GM19351 (cell line): ENCODE measurements at regions not wholly inside any gene's neighbourhood (a gene's known extent, or its start where the extent isn't known, plus 50 kb on each side); places are given as distances from the start of the nearest gene placed in this dataset.
A peak's percentile ranks its signal among the peaks of the same experiment; 100 is the strongest.

ENCODE experiments used
- ATAC-seq: cut with Tn5 transposase; IDR thresholded peaks from one replicate; pipeline ENCODE4 v1.9.1; 2021; ENCODE audit warnings: mild to moderate bottlenecking, moderate library complexity; ENCODE audit not compliant: unreplicated experiment

GRCh38 chr10:59595593-59595992 lies 114.1 kb downstream of the SLC16A9 start:
- ATAC-seq = no peak

- no peak for ATAC-seq
Observed at GRCh38 chr10:59593768-59594167, 115.9 kb downstream of the SLC16A9 start.

GRCh38 chr10:59589796-59590195 lies 119.9 kb downstream of the SLC16A9 start:
- no peak for ATAC-seq

GRCh38 chr10:59588791-59589190 lies 120.9 kb downstream of the SLC16A9 start:
- ATAC-seq = no peak

GRCh38 chr10:59587756-59588140 lies 121.9 kb downstream of the SLC16A9 start:
- ATAC-seq = no peak

GRCh38 chr10:59587083-59587755 lies 122.4 kb downstream of the SLC16A9 start:
- no peak for ATAC-seq

- no peak for ATAC-seq
Observed at GRCh38 chr10:59586407-59586891, 123.2 kb downstream of the SLC16A9 start.

- no peak for ATAC-seq
Observed at GRCh38 chr10:59585046-59585700, 124.5 kb downstream of the SLC16A9 start.

- no peak for ATAC-seq
Observed at GRCh38 chr10:59582780-59583179, 126.9 kb downstream of the SLC16A9 start.

GRCh38 chr10:59582058-59582457 lies 127.6 kb downstream of the SLC16A9 start:
- ATAC-seq = no peak

GRCh38 chr10:59580026-59580863 lies 129.4 kb downstream of the SLC16A9 start:
- ATAC-seq = no peak

GRCh38 chr10:59578741-59579140 lies 130.9 kb downstream of the SLC16A9 start:
- no peak for ATAC-seq

GRCh38 chr10:59577984-59578383 lies 131.7 kb downstream of the SLC16A9 start:
- peak; percentile 71 for ATAC-seq

- ATAC-seq = no peak
Observed at GRCh38 chr10:59575269-59575668, 134.4 kb downstream of the SLC16A9 start.

- no peak for ATAC-seq
Observed at GRCh38 chr10:59563531-59563930, 146.1 kb downstream of the SLC16A9 start.

- no peak for ATAC-seq
Observed at GRCh38 chr10:59562126-59562525, 147.5 kb downstream of the SLC16A9 start.

- ATAC-seq = no peak
Observed at GRCh38 chr10:59561477-59562121, 148.1 kb downstream of the SLC16A9 start.

GRCh38 chr10:59560990-59561389 lies 148.7 kb downstream of the SLC16A9 start:
- ATAC-seq = no peak

GRCh38 chr10:59560161-59560560 lies 149.5 kb downstream of the SLC16A9 start:
- ATAC-seq = no peak

GRCh38 chr10:59558066-59558465 lies 151.6 kb downstream of the SLC16A9 start:
- no peak for ATAC-seq

- ATAC-seq = no peak
Observed at GRCh38 chr10:59557642-59558041, 152.0 kb downstream of the SLC16A9 start.
